GM19455 (cell line): ENCODE measurements at regions not wholly inside any gene's neighbourhood (a gene's known extent, or its start where the extent isn't known, plus 50 kb on each side); places are given as distances from the start of the nearest gene placed in this dataset.

Source experiments
- ATAC-seq: cut with Tn5 transposase; IDR thresholded peaks from one replicate; pipeline ENCODE4 v1.9.1; 2021; ENCODE audit not compliant: unreplicated experiment

GRCh38 chr11:80144897-80145594 is 704.2 kb upstream of the TENM4 start:
- no peak for ATAC-seq

GRCh38 chr11:80136991-80137390 is 696.2 kb upstream of the TENM4 start:
- no peak for ATAC-seq

- no peak for ATAC-seq
Measured at GRCh38 chr11:80129396-80129795, 688.6 kb upstream of the TENM4 start.

GRCh38 chr11:80122211-80122610 is 681.4 kb upstream of the TENM4 start:
- ATAC-seq: no peak

- no peak for ATAC-seq
Measured at GRCh38 chr11:80118073-80118472, 677.2 kb upstream of the TENM4 start.

- ATAC-seq: no peak
Measured at GRCh38 chr11:80116796-80117195, 676.0 kb upstream of the TENM4 start.

GRCh38 chr11:80109652-80110051 is 668.8 kb upstream of the TENM4 start:
- no peak for ATAC-seq

GRCh38 chr11:80109031-80109430 is 668.2 kb upstream of the TENM4 start:
- ATAC-seq: no peak

GRCh38 chr11:80107415-80107814 is 666.6 kb upstream of the TENM4 start:
- ATAC-seq: no peak

GRCh38 chr11:80104191-80104590 is 663.4 kb upstream of the TENM4 start:
- ATAC-seq: no peak

- ATAC-seq: no peak
Measured at GRCh38 chr11:80103142-80103859, 662.5 kb upstream of the TENM4 start.

- no peak for ATAC-seq
Measured at GRCh38 chr11:80097146-80097545, 656.3 kb upstream of the TENM4 start.

GRCh38 chr11:80096736-80097135 is 655.9 kb upstream of the TENM4 start:
- no peak for ATAC-seq

- no peak for ATAC-seq
Measured at GRCh38 chr11:80086496-80087055, 645.7 kb upstream of the TENM4 start.

- ATAC-seq: no peak
Measured at GRCh38 chr11:80085563-80085962, 644.7 kb upstream of the TENM4 start.

GRCh38 chr11:80084608-80085007 is 643.8 kb upstream of the TENM4 start:
- no peak for ATAC-seq

- no peak for ATAC-seq
Measured at GRCh38 chr11:80083531-80083951, 642.7 kb upstream of the TENM4 start.

GRCh38 chr11:80082406-80082805 is 641.6 kb upstream of the TENM4 start:
- no peak for ATAC-seq

- ATAC-seq: no peak
Measured at GRCh38 chr11:80077113-80077512, 636.3 kb upstream of the TENM4 start.

GRCh38 chr11:80074837-80075236 is 634.0 kb upstream of the TENM4 start:
- no peak for ATAC-seq

GRCh38 chr11:80066291-80066690 is 625.5 kb upstream of the TENM4 start:
- ATAC-seq: no peak

GRCh38 chr11:80065086-80065485 is 624.3 kb upstream of the TENM4 start:
- no peak for ATAC-seq
